ENCODE measurements at regions not wholly inside any gene's neighbourhood (a gene's known extent, or its start where the extent isn't known, plus 50 kb on each side); places are given as distances from the start of the nearest gene placed in this dataset.

- TF ChIP-seq, protein P1, sequence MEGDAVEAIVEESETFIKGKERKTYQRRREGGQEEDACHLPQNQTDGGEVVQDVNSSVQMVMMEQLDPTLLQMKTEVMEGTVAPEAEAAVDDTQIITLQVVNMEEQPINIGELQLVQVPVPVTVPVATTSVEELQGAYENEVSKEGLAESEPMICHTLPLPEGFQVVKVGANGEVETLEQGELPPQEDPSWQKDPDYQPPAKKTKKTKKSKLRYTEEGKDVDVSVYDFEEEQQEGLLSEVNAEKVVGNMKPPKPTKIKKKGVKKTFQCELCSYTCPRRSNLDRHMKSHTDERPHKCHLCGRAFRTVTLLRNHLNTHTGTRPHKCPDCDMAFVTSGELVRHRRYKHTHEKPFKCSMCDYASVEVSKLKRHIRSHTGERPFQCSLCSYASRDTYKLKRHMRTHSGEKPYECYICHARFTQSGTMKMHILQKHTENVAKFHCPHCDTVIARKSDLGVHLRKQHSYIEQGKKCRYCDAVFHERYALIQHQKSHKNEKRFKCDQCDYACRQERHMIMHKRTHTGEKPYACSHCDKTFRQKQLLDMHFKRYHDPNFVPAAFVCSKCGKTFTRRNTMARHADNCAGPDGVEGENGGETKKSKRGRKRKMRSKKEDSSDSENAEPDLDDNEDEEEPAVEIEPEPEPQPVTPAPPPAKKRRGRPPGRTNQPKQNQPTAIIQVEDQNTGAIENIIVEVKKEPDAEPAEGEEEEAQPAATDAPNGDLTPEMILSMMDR (IDR thresholded peaks at IDR 0.05; ENCODE audit: low read depth, low read length, poor library complexity, severe bottlenecking): no peak
- no peak for TF ChIP-seq EZH2phosphoT487 (IDR thresholded peaks at IDR 0.05; ENCODE audit: borderline replicate concordance, low read length)
Measured at GRCh38 chr3:95883801-95884200, 930.6 kb upstream of the EPHA6 start.

All from DOHH2 (cell line).